ENCODE measurements at regions not wholly inside any gene's neighbourhood (a gene's known extent, or its start where the extent isn't known, plus 50 kb on each side); places are given as distances from the start of the nearest gene placed in this dataset.

- WGBS, 2 donors = 73 to 78% methylated on average over 8 of the region's 8 CpGs
- no peaks in the 10 kb centered on the region for H3K27me3 ChIP-seq
- intact Hi-C loops (cut with DNase I) = loop anchor here in 1 of 10 donors (10.0 kb wide), 1 partner anchor 62 kb away; no protein-coding TSS in a partner anchor
- ATAC-seq (no peak), DNase-seq (no peak)
- no peak for TF ChIP-seq CTCF (IDR thresholded peaks at IDR 0.05)
- no peak overlapping the region for H3K27ac ChIP-seq
- no peaks in the 10 kb centered on the region for H3K4me1 ChIP-seq
- H3K36me3 ChIP-seq = no peaks in the 10 kb centered on the region
- H3K9me3 ChIP-seq = no peaks in the 10 kb centered on the region
- H3K4me3 ChIP-seq = no peak overlapping the region
Observed at GRCh38 chr11:15622231-15622890, 507.6 kb downstream of the INSC start.

GRCh38 chr11:15624701-15625100 is 510.0 kb downstream of the INSC start:
- peak overlapping the region in 1 of 10 donors; percentile 58 for H3K27ac ChIP-seq
- H3K27me3 ChIP-seq = peaks cover 0 to 3% (median 0%) of the 10 kb centered on the region in 7 donors
- no peaks in the 10 kb centered on the region for H3K36me3 ChIP-seq
- intact Hi-C loops (cut with DNase I) = loop anchor here in 1 of 10 donors (10.0 kb wide), 1 partner anchor 60 kb away; no protein-coding TSS in a partner anchor
- no peak for TF ChIP-seq CTCF (IDR thresholded peaks at IDR 0.05)
- no peak overlapping the region for H3K4me3 ChIP-seq
- DNase-seq (no peak), ATAC-seq (no peak)
- H3K9me3 ChIP-seq = no peaks in the 10 kb centered on the region
- no peaks in the 10 kb centered on the region for H3K4me1 ChIP-seq
- 90 to 94% methylated on average over 4 of the region's 4 CpGs for WGBS, 2 donors

DNA sequence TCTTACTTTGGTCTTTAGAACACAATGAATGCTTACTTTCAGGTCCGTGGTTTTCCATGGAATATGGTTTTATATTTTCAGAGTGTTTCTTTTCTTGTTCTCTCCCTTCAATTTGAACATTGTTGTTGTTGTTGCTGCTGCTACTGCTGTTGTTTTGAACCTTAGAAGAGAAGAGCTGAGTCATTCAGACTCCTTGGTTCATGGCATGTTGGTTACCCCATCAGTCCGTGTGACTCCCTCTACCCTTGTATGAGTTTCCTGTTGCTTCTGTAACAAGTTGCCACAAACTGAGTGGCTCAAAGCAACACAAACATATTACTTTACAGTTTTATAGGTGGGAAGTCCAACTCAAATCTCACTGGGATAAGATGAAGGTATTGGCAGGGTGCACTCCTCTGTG is 511.0 kb downstream of the INSC start:
- no peaks in the 10 kb centered on the region for H3K4me1 ChIP-seq
- H3K4me3 ChIP-seq = no peak overlapping the region
- H3K27me3 ChIP-seq = peaks cover 0 to 3% (median 0%) of the 10 kb centered on the region in 7 donors
- 91 to 94% methylated on average over 2 of the region's 2 CpGs for WGBS, 2 donors
- ATAC-seq (no peak), DNase-seq (no peak)
- H3K27ac ChIP-seq = peak overlapping the region in 1 of 10 donors; percentile 70
- intact Hi-C loops (cut with DNase I) = loop anchor here in 1 of 10 donors (10.0 kb wide), 1 partner anchor 59 kb away; no protein-coding TSS in a partner anchor
- no peaks in the 10 kb centered on the region for H3K36me3 ChIP-seq
- no peak for TF ChIP-seq CTCF (IDR thresholded peaks at IDR 0.05)
- H3K9me3 ChIP-seq = no peaks in the 10 kb centered on the region

GRCh38 chr11:15627560-15627959 is 512.8 kb downstream of the INSC start:
- no peak for DNase-seq

More at GRCh38 chr11:15627560-15627959, 512.8 kb downstream of the INSC start:
- no peak for TF ChIP-seq CTCF (IDR thresholded peaks at IDR 0.05)
- intact Hi-C loops (cut with DNase I) = loop anchor here in 1 of 10 donors (10.0 kb wide), 1 partner anchor 57 kb away; no protein-coding TSS in a partner anchor
- no peaks in the 10 kb centered on the region for H3K9me3 ChIP-seq
- H3K4me1 ChIP-seq = no peaks in the 10 kb centered on the region
- H3K27me3 ChIP-seq = peaks cover 0 to 3% (median 0%) of the 10 kb centered on the region in 7 donors
- no peak overlapping the region for H3K4me3 ChIP-seq
- H3K27ac ChIP-seq = no peak overlapping the region
- H3K36me3 ChIP-seq = no peaks in the 10 kb centered on the region
- ATAC-seq = no peak

All from heart right ventricle (tissue), 16 donors.